ENCODE measurements at regions not wholly inside any gene's neighbourhood (a gene's known extent, or its start where the extent isn't known, plus 50 kb on each side); places are given as distances from the start of the nearest gene placed in this dataset.

DNA sequence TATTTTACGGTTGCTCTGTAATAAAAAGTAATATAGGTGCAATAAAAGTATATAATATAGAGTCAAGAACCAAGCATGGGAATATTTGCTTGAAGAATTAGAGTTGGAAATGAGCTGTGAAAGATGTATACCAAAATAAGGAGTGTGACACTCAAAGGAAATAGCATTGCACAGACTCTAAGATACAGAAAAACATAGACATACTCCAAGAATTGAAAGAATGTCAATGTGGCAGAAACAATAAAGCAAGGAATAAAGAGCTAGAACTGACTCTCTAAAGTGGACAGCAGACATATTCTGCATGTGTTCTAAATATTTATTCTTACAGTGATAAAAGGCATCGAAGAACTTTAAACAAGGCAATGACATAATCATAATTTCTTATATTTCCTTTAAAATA lies 561.1 kb upstream of the SETBP1 start:
- intact Hi-C loops (cut with DNase I) = loop anchor here (10.0 kb wide), 1 partner anchor 325 kb away; no protein-coding TSS in a partner anchor
- DNase-seq (ENCODE audit: missing footprints) (no peak), ATAC-seq (no peak)

DNA sequence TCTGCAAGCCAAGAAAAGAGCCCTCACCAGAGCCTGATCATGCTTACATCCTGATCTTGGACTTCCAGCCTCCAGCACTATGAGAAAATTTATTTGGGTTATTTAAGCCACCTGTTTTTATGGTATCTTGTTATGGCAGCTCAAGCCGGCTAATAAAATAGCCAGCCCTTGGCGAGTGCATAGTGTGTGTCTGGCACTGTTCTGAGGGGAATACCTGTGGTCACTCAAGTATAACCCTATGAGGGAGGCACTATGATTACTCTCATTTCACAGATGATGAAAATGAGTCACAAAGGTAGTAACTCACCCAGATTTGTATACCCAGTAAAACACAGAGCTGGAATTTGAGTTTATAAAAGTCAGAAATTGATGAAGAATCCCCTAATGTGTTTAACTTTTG lies 556.9 kb upstream of the SETBP1 start:
- intact Hi-C loops (cut with DNase I) = loop anchor here (10.0 kb wide), 1 partner anchor 329 kb away; no protein-coding TSS in a partner anchor
- ATAC-seq = no peak
- no peak for DNase-seq (ENCODE audit: missing footprints)

DNA sequence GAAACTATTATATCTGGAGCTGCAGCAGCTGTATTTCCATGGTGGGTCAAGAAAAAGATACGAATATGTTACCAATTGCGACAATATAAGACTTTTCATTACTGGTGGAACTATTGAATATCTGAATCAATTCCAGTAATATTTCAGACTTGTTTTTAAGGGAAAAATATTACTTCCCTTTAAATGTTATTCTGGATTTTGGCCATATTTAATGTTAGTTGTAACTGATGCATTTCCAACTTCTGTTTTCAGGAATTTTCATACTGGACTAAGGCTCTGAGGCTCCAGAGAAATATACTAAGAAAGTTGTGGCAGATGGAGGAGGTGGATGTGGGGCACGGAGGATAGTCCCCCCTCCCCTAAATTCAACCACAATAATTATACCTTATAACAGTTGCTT lies 555.2 kb upstream of the SETBP1 start:
- no peak for ATAC-seq
- intact Hi-C loops (cut with DNase I) = loop anchor here (10.0 kb wide), 1 partner anchor 331 kb away; no protein-coding TSS in a partner anchor
- DNase-seq (ENCODE audit: missing footprints) = no peak

DNA sequence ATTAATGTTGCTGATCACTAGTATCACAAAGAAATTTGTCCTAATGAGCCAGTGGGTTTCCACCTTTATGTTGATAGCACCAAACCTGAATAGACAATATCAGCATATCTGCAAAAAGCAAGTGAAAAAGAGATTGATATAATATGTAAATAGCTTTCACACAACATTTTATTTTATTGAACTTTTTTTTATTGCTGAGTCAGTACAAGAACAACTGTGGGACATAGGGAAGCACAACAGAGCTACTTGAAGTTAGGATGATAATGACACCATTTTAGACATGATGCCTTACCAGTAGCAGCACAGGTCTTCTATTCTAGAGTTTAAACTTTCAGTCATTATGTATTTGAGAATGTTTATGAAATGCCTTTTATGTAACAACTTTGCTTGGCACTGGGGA lies 554.1 kb upstream of the SETBP1 start:
- intact Hi-C loops (cut with DNase I) = loop anchor here (10.0 kb wide), 1 partner anchor 332 kb away; no protein-coding TSS in a partner anchor
- no peak for DNase-seq (ENCODE audit: missing footprints)
- ATAC-seq = no peak

DNA sequence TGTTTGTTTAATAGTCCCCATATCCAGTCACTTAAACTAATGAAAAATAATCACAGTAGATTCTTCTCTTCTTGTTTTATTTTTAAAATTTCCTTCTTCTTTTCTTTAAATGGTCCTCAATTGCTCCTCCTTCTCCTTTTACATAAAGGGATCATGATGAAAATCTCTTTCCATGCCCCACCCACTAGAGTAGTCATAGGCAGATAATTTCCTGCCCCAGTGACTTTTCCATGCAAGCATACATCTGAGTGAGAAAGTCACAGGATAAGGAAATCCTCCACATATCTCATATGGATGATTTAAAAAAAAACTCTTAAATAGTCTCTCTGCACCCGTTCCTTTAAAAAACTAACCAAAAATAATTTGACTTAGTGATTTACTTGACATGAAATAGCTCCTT lies 552.3 kb upstream of the SETBP1 start:
- DNase-seq (ENCODE audit: missing footprints) = no peak
- no peak for ATAC-seq
- intact Hi-C loops (cut with DNase I) = loop anchor here (10.0 kb wide), 1 partner anchor 334 kb away; no protein-coding TSS in a partner anchor

DNA sequence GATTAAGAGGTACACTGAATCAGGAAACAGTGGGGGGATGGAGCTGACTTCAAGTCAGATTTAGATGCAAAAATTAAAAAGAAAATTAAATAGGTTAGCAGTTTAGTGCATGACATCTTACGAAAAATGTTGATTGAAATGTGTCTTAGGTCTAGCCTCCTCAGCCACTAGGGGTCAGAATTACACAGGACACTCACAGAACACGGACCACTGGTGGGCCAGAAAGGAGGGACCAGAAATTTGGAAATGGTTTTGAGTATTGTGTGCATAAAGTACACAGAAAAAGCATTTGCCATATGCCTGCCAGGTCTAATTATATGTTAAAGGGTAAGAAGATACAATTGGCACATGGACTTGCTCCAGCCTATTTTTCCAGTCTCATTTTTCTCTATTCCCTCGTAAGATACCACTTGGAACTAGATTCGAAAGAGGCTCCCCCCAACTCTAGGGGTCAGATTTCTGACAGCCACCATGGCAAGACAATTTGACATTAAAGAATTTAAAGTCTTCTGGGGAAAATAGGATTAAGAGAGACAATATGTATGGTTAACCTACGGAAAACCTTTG lies 550.2 kb upstream of the SETBP1 start:
- ATAC-seq = no peak
- intact Hi-C loops (cut with DNase I) = loop anchor here (5.0 to 10.0 kb wide), 2 partner anchors 197 to 1084 kb away; no protein-coding TSS in a partner anchor
- DNase-seq (ENCODE audit: missing footprints) = no peak

DNA sequence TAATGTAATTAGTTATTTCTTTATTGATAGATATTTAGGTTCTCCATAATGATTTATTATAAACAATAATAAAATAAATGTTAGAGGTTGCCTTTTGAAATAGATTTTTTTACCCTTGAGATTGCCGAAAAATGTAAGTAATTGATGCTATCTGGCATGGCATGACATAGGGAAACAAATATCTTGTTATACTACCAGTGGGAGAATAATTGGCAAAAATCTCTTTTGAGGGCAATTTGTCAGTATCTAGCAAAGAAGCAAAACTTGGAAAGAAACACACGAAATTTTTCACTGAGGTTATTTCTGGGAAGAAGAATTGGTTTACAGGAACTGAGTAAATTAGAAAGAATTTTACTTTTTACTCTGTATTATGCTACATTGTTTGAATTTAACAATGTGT lies 547.2 kb upstream of the SETBP1 start:
- DNase-seq (ENCODE audit: missing footprints) (no peak), ATAC-seq (no peak)
- intact Hi-C loops (cut with DNase I) = loop anchor here (5.0 to 10.0 kb wide), 2 partner anchors 194 to 1081 kb away; no protein-coding TSS in a partner anchor

DNA sequence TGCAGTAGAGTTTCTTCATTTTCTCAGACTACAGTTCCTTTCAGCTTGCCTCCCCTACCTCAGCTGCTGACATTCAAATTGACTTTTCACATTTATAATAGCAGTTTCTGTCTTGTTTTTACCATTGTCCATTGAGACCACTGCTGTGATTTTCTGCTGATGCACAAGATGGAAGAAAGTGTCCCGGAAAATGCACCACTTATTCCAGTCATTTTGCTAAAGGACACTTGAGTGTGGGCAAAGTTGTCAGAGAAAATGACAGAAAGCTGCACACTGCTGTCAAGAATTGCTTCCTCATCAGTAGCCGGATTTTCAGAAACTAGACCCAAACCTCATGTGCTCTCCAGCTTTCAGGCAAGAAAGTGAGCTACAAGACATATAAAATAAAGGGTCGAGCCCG lies 546.2 kb upstream of the SETBP1 start:
- intact Hi-C loops (cut with DNase I) = loop anchor here (5.0 to 10.0 kb wide), 2 partner anchors 193 to 1080 kb away; no protein-coding TSS in a partner anchor
- ATAC-seq (no peak), DNase-seq (ENCODE audit: missing footprints) (no peak)

DNA sequence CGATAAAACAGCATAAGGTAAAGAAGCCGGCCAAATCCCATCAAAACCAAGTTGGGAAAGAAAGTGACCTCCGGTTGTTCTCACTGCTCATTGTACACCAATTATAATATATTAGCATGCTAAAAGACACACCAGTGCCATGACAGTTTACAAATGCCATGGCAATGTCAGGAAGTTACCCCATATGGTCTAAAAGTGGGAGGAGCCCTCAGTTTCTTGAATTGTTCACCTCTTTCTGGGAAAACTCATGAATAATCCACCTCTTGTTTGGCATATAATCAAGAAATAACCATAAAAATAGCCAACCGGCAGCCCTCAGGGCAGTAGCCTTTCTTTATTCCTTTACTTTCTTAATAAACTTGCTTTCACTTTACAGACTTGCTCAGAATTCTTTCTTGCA lies 544.9 kb upstream of the SETBP1 start:
- ATAC-seq = no peak
- intact Hi-C loops (cut with DNase I) = loop anchor here (10.0 kb wide), 1 partner anchor 1079 kb away; no protein-coding TSS in a partner anchor
- DNase-seq (ENCODE audit: missing footprints) = no peak

DNA sequence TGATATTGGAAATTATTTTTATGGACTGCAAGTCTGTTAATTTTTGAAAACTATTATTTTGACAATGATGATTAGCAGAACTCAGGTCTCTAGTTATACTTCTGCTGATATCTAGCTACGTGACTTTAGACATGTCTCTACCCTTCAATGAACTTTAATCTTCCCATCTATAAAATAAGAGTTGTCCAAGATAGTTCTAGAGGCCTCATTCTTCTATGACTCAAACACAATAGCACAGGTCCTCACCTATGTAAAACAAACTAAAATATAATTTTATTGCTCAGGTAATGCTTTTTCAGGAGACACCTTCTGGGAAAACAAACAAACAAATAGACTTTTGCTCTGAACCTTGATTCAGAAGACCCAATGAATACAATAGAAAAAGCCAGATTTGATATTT lies 544.4 kb upstream of the SETBP1 start:
- intact Hi-C loops (cut with DNase I) = loop anchor here (10.0 kb wide), 1 partner anchor 1078 kb away; no protein-coding TSS in a partner anchor
- ATAC-seq (no peak), DNase-seq (ENCODE audit: missing footprints) (no peak)

DNA sequence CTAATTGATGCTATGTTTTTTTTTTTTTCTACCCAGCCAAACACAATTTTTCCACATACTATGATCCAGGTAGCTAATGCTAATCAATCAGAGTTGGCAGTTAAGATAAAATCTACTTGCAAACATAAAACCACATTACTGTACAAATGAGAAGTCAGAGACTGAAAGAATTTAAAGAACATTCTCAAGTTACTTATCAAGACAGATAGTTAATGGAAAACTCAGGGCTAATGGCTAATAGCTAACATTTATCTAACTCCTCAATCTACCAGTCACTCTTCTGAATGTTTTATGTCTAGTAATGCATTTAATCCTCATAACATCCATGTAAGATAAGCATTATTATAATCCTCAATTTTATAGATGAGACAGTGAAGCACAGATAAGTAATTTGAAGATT lies 537.6 kb upstream of the SETBP1 start:
- ATAC-seq (no peak), DNase-seq (ENCODE audit: missing footprints) (no peak)
- intact Hi-C loops (cut with DNase I) = no loop called here

DNA sequence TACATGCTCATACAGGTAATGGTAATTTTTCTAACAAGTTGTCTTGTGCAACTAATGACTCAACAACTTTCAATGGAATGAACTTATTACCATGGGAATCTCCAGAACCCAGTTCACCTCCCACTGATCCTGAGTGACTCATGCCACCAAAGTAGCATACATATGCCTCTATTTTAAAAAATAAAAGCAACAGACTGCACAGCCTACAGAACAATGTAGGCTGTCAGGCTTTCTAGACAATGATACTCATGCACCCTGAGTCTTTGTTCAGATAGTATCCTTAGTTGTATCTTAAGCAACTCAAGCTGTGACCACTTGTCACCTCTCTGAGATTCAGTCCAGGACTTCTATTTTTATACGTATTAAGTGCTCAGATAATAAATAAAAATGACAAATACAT lies 531.0 kb upstream of the SETBP1 start:
- DNase-seq (ENCODE audit: missing footprints) (no peak), ATAC-seq (peak; percentile 48)
- intact Hi-C loops (cut with DNase I) = no loop called here

DNA sequence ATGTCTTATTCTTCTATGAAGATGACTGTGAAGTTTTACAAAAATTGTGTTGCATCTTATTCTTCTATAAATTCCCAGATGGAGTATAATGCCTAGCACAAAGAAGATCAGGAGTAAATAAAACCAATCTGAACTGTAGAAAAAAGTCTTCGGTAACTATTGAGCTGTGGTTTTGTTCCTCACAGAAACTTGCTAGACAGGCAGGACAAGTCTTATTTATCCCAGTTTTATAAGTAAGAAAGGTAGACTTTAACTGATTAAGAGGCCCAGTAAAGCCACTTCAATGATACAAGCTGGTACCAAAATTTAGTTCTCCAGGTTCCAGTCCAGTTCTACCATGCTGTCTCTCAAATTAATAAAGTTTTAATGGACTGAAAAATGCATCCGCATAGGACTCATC lies 526.7 kb upstream of the SETBP1 start:
- intact Hi-C loops (cut with DNase I) = no loop called here
- no peak for DNase-seq (ENCODE audit: missing footprints)
- ATAC-seq = no peak

DNA sequence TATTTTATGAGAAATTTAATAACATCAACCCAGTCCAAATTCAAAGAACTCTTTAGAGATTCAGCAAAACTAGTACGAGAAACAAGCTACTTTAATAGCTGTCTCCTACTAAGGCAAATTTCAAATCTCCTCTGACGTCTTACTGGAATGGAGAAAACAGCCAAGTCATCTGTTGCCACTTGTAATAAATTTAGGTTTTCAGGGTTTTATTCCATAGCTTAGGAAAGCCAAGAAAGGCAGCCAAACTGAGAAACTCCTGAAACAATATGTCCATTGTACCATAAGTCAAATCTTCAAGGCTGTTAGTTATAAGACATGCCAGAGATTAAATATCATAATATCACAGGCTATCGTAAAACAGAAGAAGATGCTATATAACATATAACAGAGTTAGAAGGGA lies 524.6 kb upstream of the SETBP1 start:
- ATAC-seq (no peak), DNase-seq (ENCODE audit: missing footprints) (no peak)
- intact Hi-C loops (cut with DNase I) = no loop called here

DNA sequence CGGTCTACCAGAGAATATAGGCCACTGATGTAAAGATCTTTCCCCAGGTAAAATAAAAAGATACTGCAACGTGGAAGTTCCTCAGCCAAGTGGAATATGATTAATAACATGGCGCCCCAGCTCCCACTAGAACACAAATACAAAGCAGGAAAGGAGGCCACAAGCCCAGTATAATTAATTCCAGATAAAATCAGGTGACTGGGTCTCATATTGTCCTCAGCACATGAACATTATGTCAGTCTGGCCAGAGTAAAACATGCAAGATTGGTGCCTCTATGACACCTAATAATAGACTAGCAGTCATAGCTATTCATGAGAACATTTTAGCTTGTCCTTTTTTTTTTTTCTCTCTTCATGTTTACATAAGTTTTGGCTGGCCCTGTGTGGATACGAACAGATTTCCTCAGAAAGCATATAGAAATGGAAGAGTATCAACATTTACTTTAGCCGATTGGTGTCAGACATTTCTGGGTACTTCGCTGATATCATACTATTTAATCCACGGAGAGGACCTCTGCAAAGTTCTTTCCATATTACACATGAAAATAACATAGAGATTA lies 523.8 kb upstream of the SETBP1 start:
- peak; percentile 23 for ATAC-seq
- DNase-seq (ENCODE audit: missing footprints) = no peak
- intact Hi-C loops (cut with DNase I) = no loop called here

DNA sequence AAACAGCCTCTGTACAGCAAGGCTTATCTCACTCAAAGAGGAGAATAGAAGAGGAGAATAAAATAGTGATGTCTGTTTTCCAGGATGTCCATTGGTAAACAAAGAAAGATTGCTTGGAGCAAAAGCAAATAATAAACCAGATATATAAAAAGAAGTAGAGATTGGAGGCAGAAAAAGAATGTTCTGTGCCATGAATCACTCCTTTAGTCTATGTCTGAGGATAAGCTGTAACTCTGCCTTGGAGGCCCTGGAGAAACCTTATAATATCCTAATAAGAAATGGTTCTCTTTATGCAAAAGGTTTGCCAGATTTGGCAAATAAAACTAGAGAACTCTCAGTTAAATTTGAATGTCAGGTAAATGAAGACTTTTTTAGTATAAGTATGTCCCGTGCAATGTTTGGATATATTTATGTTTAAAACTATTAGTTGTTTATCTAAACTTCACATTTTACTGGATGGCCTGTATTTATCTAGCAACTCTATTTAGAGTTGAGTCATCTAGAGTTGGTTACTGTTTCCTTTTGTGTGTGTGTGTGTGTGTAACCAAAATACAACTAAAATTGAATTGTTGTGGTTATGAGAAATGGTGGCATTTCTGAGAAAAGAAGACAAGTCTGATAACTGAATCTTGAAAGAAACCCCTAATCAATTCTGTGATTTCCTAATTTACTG lies 510.3 kb upstream of the SETBP1 start:
- intact Hi-C loops (cut with DNase I) = no loop called here
- DNase-seq (ENCODE audit: missing footprints) (no peak), ATAC-seq (no peak)

DNA sequence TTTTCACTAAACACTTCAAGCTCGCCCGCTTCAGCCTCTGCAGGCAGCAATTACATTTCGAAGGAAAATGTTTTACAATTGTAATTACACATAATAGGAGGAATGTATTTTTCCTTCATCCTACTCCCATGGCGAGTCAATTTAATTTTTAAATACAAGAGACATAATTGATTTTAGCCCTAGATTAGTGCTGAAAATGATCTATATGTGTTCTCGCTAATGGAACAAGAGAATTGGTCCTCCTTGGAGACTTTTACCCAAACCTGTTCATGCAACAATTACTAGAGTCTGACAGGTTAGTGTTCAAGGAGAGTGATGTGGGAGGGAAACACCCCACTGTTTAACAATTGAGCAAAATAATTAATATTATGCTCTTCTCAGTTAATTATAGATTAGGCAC lies 509.4 kb upstream of the SETBP1 start:
- ATAC-seq = no peak
- intact Hi-C loops (cut with DNase I) = no loop called here
- DNase-seq (ENCODE audit: missing footprints) = no peak

DNA sequence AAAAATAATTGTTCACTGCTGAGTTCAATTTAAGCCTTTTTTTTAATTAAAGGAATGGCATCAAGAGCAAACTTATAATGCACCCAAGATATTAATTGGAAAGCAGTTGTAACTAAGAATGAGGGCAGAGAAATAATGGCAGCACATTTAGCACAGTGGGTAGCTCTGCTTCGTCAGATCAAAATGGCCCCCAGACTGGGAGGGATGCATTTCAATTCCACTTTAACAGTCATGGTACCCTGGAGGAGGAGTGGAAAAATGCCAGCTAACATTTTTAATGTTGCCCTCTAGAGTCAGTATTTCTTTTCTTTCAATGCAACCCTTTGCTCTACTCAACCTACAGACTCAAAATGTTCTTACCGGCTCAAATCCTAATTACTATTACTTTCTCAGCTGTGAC lies 504.8 kb upstream of the SETBP1 start:
- intact Hi-C loops (cut with DNase I) = no loop called here
- DNase-seq (ENCODE audit: missing footprints) (no peak), ATAC-seq (no peak)

DNA sequence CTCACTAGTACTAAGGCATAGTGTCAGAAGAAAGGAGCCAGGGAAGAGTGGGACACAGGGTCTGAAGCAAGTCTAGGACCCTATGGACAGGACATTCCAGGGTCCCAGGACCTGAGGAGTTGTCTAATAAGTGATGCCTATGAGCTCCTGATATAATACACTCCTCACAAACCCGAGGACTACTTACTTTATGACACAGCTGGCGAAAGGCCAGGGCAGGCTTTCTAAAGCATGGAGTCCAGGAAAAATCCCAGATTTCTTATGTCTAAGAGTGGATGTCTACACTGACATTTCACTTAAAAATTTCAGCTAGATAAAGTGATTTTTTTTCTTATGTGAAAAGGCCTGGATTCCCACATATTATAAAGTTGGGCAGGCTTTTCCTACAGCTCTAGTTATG lies 502.2 kb upstream of the SETBP1 start:
- intact Hi-C loops (cut with DNase I) = no loop called here
- ATAC-seq (no peak), DNase-seq (ENCODE audit: missing footprints) (peak; percentile 67)

DNA sequence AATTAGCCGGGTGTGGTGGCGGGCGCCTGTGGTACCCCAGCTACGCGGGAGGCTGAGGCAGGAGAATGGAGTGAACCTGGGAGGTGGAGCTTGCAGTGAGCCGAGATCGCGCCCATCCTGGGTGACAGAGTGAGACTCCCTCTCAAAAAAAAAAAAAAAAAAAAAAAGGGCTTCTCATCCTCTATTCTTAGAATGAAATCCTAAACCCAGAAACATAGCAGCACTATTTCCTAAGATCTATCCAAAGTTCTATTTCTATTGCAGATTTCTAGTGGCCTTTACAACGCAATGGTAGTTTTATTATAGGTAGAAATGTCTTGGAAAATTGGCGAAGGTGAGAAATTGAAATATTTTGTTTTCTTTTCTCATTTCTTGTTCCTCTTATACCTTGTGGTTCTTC lies 501.0 kb upstream of the SETBP1 start:
- DNase-seq (ENCODE audit: missing footprints) (no peak), ATAC-seq (no peak)
- intact Hi-C loops (cut with DNase I) = no loop called here
